Ramos (cell line): ENCODE measurements at regions not wholly inside any gene's neighbourhood (a gene's known extent, or its start where the extent isn't known, plus 50 kb on each side); places are given as distances from the start of the nearest gene placed in this dataset.
"Not testable (repeated sequence)": the region's sequence is repeated elsewhere in the genome, so short reads cannot be mapped to it uniquely, and the experiment has no call there.

Source experiments
- in situ Hi-C: fragments of 300-500 bp; cut with MboI; formaldehyde crosslinking; loops from one replicate; pipeline ENCODE4 v1.14.3; 2022; ENCODE audit warnings: low sequenced_read_pairs; ENCODE audit not compliant: unreplicated experiment

- in situ Hi-C loops = no loop called here
These were observed 124.3 kb upstream of the STARD13 start for GRCh38 chr13:33409673-33410510.

- in situ Hi-C loops = no loop called here
These were observed 125.1 kb upstream of the STARD13 start for GRCh38 chr13:33410619-33411018.

GRCh38 chr13:33411312-33411711, 125.8 kb upstream of the STARD13 start:
- in situ Hi-C loops = no loop called here

GRCh38 chr13:33415822-33416221, 130.3 kb upstream of the STARD13 start:
- in situ Hi-C loops = no loop called here

- in situ Hi-C loops = not testable (repeated sequence)
These were observed 132.8 kb upstream of the STARD13 start for GRCh38 chr13:33418224-33418953.

GRCh38 chr13:33420117-33420516, 134.6 kb upstream of the STARD13 start:
- in situ Hi-C loops = not testable (repeated sequence)

- in situ Hi-C loops = no loop called here
These were observed 140.6 kb upstream of the STARD13 start for GRCh38 chr13:33426131-33426530.

GRCh38 chr13:33433316-33433715, 147.8 kb upstream of the STARD13 start:
- in situ Hi-C loops = no loop called here

GRCh38 chr13:33434676-33435075, 149.1 kb upstream of the STARD13 start:
- in situ Hi-C loops = no loop called here

- in situ Hi-C loops = no loop called here
These were observed 149.7 kb upstream of the STARD13 start for GRCh38 chr13:33435207-33435606.

- in situ Hi-C loops = no loop called here
These were observed 153.4 kb upstream of the STARD13 start for GRCh38 chr13:33438918-33439317.

GRCh38 chr13:33441015-33441414, 155.5 kb upstream of the STARD13 start:
- in situ Hi-C loops = no loop called here

GRCh38 chr13:33445024-33445423, 159.5 kb upstream of the STARD13 start:
- in situ Hi-C loops = no loop called here

- in situ Hi-C loops = no loop called here
These were observed 159.9 kb upstream of the STARD13 start for GRCh38 chr13:33445476-33445875.

GRCh38 chr13:33446821-33447725, 161.5 kb upstream of the STARD13 start:
- in situ Hi-C loops = no loop called here

- in situ Hi-C loops = no loop called here
These were observed 163.3 kb upstream of the STARD13 start for GRCh38 chr13:33448889-33449288.

- in situ Hi-C loops = no loop called here
These were observed 165.6 kb upstream of the STARD13 start for GRCh38 chr13:33450956-33451709.

GRCh38 chr13:33452873-33453517, 167.4 kb upstream of the STARD13 start:
- in situ Hi-C loops = no loop called here

- in situ Hi-C loops = no loop called here
These were observed 168.4 kb upstream of the STARD13 start for GRCh38 chr13:33453936-33454335.
